ENCODE measurements at regions not wholly inside any gene's neighbourhood (a gene's known extent, or its start where the extent isn't known, plus 50 kb on each side); places are given as distances from the start of the nearest gene placed in this dataset.
A peak's percentile ranks its signal among the peaks of the same experiment; 100 is the strongest.

DNA sequence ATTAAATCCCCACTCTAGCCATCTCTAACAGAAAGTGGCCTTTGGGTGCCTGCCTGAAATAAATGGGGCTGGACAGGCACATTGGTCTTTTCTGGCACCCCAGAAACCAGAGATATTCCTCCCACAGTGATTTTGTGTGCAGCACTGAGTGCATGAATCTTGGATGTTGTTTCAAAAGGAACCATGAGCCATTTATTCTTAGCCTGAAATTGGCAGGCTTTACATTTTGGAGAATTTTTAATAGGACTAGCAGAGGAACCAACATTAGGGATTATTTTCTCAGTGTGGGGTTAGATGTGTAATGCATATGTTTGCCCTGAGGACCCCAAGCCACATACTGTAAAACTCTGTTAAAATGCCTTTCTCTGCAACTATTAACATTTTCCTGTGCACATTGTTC is 451.3 kb downstream of the NFIB start:
- Histone ChIP-seq H3K36me3 (ENCODE audit: control insufficient read depth, insufficient read depth, low read length) (no peaks in the 10 kb centered on the region), H3K9me3 (ENCODE audit: control insufficient read depth, insufficient read depth, low read length) (no peaks in the 10 kb centered on the region), H3K9ac (ENCODE audit: low read depth, low read length) (no peak overlapping the region), H3K4me1 (ENCODE audit: control insufficient read depth, insufficient read depth, low read length) (peaks cover 34% of the 10 kb centered on the region), H3K27ac (ENCODE audit: low read depth, low read length) (no peak overlapping the region), H3K4me3 (ENCODE audit: low read depth, low read length) (no peak overlapping the region), H3K27me3 (ENCODE audit: control insufficient read depth, insufficient read depth, low read length) (no peaks in the 10 kb centered on the region)

- Histone ChIP-seq H3K4me3 (ENCODE audit: low read depth, low read length) (no peak overlapping the region), H3K9me3 (ENCODE audit: control insufficient read depth, insufficient read depth, low read length) (no peaks in the 10 kb centered on the region), H3K36me3 (ENCODE audit: control insufficient read depth, insufficient read depth, low read length) (no peaks in the 10 kb centered on the region), H3K27ac (ENCODE audit: low read depth, low read length) (peak overlapping the region; percentile 82), H3K4me1 (ENCODE audit: control insufficient read depth, insufficient read depth, low read length) (peaks cover 34% of the 10 kb centered on the region), H3K9ac (ENCODE audit: low read depth, low read length) (no peak overlapping the region), H3K27me3 (ENCODE audit: control insufficient read depth, insufficient read depth, low read length) (no peaks in the 10 kb centered on the region)
Observed at GRCh38 chr9:13860946-13861640, 452.8 kb downstream of the NFIB start.

GRCh38 chr9:13860019-13860418 is 453.9 kb downstream of the NFIB start:
- Histone ChIP-seq H3K27ac (ENCODE audit: low read depth, low read length) (no peak overlapping the region), H3K27me3 (ENCODE audit: control insufficient read depth, insufficient read depth, low read length) (no peaks in the 10 kb centered on the region), H3K4me1 (ENCODE audit: control insufficient read depth, insufficient read depth, low read length) (peaks cover 34% of the 10 kb centered on the region), H3K4me3 (ENCODE audit: low read depth, low read length) (no peak overlapping the region), H3K36me3 (ENCODE audit: control insufficient read depth, insufficient read depth, low read length) (no peaks in the 10 kb centered on the region), H3K9me3 (ENCODE audit: control insufficient read depth, insufficient read depth, low read length) (no peaks in the 10 kb centered on the region), H3K9ac (ENCODE audit: low read depth, low read length) (no peak overlapping the region)

DNA sequence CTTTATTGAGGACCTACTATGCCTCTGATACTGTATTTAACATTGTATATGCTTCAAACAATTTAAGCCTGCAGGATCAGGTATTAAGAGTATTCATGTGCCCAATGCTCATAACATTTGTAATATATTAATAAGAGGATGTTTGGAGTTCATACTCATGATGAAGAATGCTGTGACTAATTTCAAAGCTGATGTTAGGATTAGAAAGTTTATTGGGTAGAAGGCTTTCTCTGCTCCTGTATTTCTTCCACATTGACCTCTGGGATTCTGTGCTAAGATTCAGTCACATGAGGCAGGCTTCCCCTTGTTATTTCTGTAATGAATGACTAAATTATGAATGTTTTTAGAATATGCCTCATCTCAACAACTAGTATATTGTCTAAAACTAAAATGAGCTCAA is 456.4 kb downstream of the NFIB start:
- H3K4me1 ChIP-seq (ENCODE audit: control insufficient read depth, insufficient read depth, low read length) = peaks cover 34% of the 10 kb centered on the region
- no peaks in the 10 kb centered on the region for H3K36me3 ChIP-seq (ENCODE audit: control insufficient read depth, insufficient read depth, low read length)
- no peaks in the 10 kb centered on the region for H3K9me3 ChIP-seq (ENCODE audit: control insufficient read depth, insufficient read depth, low read length)
- H3K27me3 ChIP-seq (ENCODE audit: control insufficient read depth, insufficient read depth, low read length) = no peaks in the 10 kb centered on the region
- H3K9ac ChIP-seq (ENCODE audit: low read depth, low read length) = no peak overlapping the region
- no peak overlapping the region for H3K4me3 ChIP-seq (ENCODE audit: low read depth, low read length)
- no peak overlapping the region for H3K27ac ChIP-seq (ENCODE audit: low read depth, low read length)

DNA sequence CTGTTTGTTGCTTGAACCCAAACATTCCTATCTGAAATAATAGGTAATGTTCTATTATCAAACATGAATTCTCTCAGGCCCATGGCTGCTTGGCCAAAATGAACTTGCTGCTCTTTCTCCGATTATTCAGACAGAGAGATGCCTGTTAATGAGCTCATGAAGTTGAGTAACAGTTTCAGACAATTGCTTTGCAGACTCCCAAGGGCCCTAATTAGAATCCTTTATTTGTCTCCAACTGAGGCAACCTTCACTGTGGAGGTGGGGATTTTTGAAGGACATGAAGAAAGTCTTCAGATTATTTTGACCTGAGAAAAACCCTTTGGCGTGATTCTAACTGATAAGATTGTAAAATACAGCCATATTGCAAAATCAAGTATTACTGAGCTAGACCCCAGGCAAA is 466.7 kb downstream of the NFIB start:
- no peaks in the 10 kb centered on the region for H3K9me3 ChIP-seq (ENCODE audit: control insufficient read depth, insufficient read depth, low read length)
- no peaks in the 10 kb centered on the region for H3K4me1 ChIP-seq (ENCODE audit: control insufficient read depth, insufficient read depth, low read length)
- no peaks in the 10 kb centered on the region for H3K27me3 ChIP-seq (ENCODE audit: control insufficient read depth, insufficient read depth, low read length)
- H3K36me3 ChIP-seq (ENCODE audit: control insufficient read depth, insufficient read depth, low read length) = no peaks in the 10 kb centered on the region
- H3K27ac ChIP-seq (ENCODE audit: low read depth, low read length) = no peak overlapping the region
- no peak overlapping the region for H3K4me3 ChIP-seq (ENCODE audit: low read depth, low read length)
- H3K9ac ChIP-seq (ENCODE audit: low read depth, low read length) = no peak overlapping the region

DNA sequence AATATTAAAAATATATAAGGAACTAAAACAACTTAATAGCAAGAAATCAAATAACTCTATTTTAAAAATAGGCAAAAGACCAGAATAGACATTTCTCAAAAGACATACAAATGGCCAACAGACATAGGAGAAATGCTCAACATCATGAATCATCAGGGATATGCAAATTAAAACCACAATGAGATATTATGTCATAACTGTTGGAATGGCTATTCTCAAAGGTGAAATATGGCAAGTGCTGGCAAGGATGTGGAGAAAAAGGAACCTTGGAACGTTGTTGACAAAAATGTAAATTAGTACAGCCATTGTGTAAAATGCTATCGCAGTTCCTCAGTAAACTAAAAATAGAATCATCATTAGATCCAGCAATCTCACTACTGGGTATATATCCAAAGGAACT is 468.5 kb downstream of the NFIB start:
- H3K9me3 ChIP-seq (ENCODE audit: control insufficient read depth, insufficient read depth, low read length) = no peaks in the 10 kb centered on the region
- H3K27ac ChIP-seq (ENCODE audit: low read depth, low read length) = no peak overlapping the region
- H3K27me3 ChIP-seq (ENCODE audit: control insufficient read depth, insufficient read depth, low read length) = no peaks in the 10 kb centered on the region
- no peaks in the 10 kb centered on the region for H3K4me1 ChIP-seq (ENCODE audit: control insufficient read depth, insufficient read depth, low read length)
- H3K9ac ChIP-seq (ENCODE audit: low read depth, low read length) = no peak overlapping the region
- no peaks in the 10 kb centered on the region for H3K36me3 ChIP-seq (ENCODE audit: control insufficient read depth, insufficient read depth, low read length)
- no peak overlapping the region for H3K4me3 ChIP-seq (ENCODE audit: low read depth, low read length)

DNA sequence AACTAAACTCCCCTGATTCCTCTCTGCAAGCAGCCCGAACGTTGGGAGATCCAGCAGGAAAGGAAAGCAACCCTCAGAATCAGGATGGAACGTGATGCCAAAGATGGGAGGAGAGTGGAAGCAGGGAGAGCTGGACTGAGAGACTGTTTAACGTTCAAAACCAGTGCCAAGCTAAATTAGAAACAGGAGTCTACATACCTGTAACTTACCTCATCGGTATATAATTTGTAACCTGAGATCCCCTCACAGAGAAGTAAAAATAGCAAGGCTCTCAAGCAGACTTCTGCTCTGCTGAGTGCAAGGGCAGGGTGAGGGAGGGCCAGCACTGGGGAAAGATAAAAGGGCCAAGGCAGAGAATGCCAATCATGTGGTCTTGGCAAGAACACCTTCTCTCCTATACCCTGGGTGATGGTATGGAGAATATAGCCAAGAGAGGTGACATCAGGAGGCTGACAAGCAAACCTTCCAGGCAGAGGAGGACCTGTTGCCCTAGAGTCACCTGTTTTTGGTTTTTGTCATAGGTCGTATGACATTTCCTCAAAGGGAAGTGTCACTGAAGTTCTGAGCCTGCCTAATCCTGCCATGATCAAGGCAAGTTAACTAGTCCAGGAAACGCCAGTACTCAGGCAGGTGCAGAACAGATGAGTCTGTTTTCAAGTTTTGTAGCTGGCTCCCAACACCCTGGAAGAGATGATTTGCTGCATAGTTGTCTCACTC is 472.0 kb downstream of the NFIB start:
- no peaks in the 10 kb centered on the region for H3K27me3 ChIP-seq (ENCODE audit: control insufficient read depth, insufficient read depth, low read length)
- H3K36me3 ChIP-seq (ENCODE audit: control insufficient read depth, insufficient read depth, low read length) = no peaks in the 10 kb centered on the region
- H3K27ac ChIP-seq (ENCODE audit: low read depth, low read length) = no peak overlapping the region
- H3K4me1 ChIP-seq (ENCODE audit: control insufficient read depth, insufficient read depth, low read length) = no peaks in the 10 kb centered on the region
- 0 out of 2 replicates have a peak, but pooled peaks cover 3% of the 10 kb centered on the region for H3K9me3 ChIP-seq (ENCODE audit: control insufficient read depth, insufficient read depth, low read length)
- H3K4me3 ChIP-seq (ENCODE audit: low read depth, low read length) = no peak overlapping the region
- H3K9ac ChIP-seq (ENCODE audit: low read depth, low read length) = no peak overlapping the region

- H3K4me3 ChIP-seq (ENCODE audit: low read depth, low read length) = no peak overlapping the region
- H3K9me3 ChIP-seq (ENCODE audit: control insufficient read depth, insufficient read depth, low read length) = peaks cover 17% of the 10 kb centered on the region
- no peaks in the 10 kb centered on the region for H3K27me3 ChIP-seq (ENCODE audit: control insufficient read depth, insufficient read depth, low read length)
- no peaks in the 10 kb centered on the region for H3K4me1 ChIP-seq (ENCODE audit: control insufficient read depth, insufficient read depth, low read length)
- H3K27ac ChIP-seq (ENCODE audit: low read depth, low read length) = no peak overlapping the region
- no peaks in the 10 kb centered on the region for H3K36me3 ChIP-seq (ENCODE audit: control insufficient read depth, insufficient read depth, low read length)
- H3K9ac ChIP-seq (ENCODE audit: low read depth, low read length) = no peak overlapping the region
Observed at GRCh38 chr9:13832446-13832845, 481.5 kb downstream of the NFIB start.

- Histone ChIP-seq H3K9me3 (ENCODE audit: control insufficient read depth, insufficient read depth, low read length) (no peaks in the 10 kb centered on the region), H3K36me3 (ENCODE audit: control insufficient read depth, insufficient read depth, low read length) (no peaks in the 10 kb centered on the region), H3K27me3 (ENCODE audit: control insufficient read depth, insufficient read depth, low read length) (no peaks in the 10 kb centered on the region), H3K9ac (ENCODE audit: low read depth, low read length) (no peak overlapping the region), H3K4me1 (ENCODE audit: control insufficient read depth, insufficient read depth, low read length) (no peaks in the 10 kb centered on the region), H3K4me3 (ENCODE audit: low read depth, low read length) (no peak overlapping the region), H3K27ac (ENCODE audit: low read depth, low read length) (no peak overlapping the region)
Observed at GRCh38 chr9:13823026-13823425, 490.9 kb downstream of the NFIB start.

DNA sequence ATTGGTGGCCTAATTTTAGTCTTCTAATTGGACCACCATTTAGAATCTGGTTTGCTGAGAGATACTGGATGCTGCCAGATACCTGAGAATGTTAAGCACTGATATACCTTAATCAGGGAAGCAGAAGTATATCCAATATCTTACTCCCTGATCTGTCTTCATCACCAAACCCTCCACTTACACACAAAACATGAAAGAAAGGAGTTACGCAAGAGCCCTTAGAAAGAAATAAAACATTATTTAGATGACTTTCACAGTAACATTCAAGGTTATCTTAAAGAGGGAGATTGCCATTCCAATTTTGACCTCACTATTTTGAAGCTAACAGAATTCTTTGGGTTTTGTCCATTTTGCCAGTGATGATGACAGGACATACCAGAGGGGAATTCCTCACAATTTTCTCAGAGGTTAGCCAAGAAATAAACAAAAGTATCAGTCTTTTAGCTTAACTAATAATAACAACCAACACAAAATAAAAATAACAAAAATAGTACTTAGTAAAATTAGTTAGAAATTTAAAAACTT is 496.1 kb downstream of the NFIB start:
- Histone ChIP-seq H3K27ac (ENCODE audit: low read depth, low read length) (no peak overlapping the region), H3K4me1 (ENCODE audit: control insufficient read depth, insufficient read depth, low read length) (no peaks in the 10 kb centered on the region), H3K4me3 (ENCODE audit: low read depth, low read length) (no peak overlapping the region), H3K9ac (ENCODE audit: low read depth, low read length) (no peak overlapping the region), H3K9me3 (ENCODE audit: control insufficient read depth, insufficient read depth, low read length) (no peaks in the 10 kb centered on the region), H3K27me3 (ENCODE audit: control insufficient read depth, insufficient read depth, low read length) (no peaks in the 10 kb centered on the region), H3K36me3 (ENCODE audit: control insufficient read depth, insufficient read depth, low read length) (no peaks in the 10 kb centered on the region)

DNA sequence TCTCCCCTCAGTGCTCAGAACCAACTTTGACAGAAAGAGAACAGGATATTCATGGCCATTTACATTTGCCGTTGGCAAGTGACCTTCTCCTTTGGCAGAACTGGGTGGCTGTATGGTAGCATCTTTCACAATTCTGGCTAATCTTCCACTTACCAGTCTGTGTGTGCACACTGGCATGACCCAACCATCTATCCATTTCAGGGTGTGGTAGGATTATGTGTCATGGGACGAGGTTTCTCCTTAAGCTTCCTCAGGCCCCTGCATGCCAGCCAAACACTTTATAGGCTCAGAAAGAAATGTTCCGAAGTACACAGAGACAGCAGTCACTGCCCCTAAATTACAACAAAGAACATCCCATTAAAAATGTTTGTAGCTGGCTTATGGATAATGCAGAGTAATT is 497.1 kb downstream of the NFIB start:
- Histone ChIP-seq H3K9me3 (ENCODE audit: control insufficient read depth, insufficient read depth, low read length) (no peaks in the 10 kb centered on the region), H3K9ac (ENCODE audit: low read depth, low read length) (no peak overlapping the region), H3K4me1 (ENCODE audit: control insufficient read depth, insufficient read depth, low read length) (no peaks in the 10 kb centered on the region), H3K4me3 (ENCODE audit: low read depth, low read length) (no peak overlapping the region), H3K36me3 (ENCODE audit: control insufficient read depth, insufficient read depth, low read length) (no peaks in the 10 kb centered on the region), H3K27ac (ENCODE audit: low read depth, low read length) (no peak overlapping the region), H3K27me3 (ENCODE audit: control insufficient read depth, insufficient read depth, low read length) (no peaks in the 10 kb centered on the region)

All from HUES48 (cell line).